ENCODE measurements at regions not wholly inside any gene's neighbourhood (a gene's known extent, or its start where the extent isn't known, plus 50 kb on each side); places are given as distances from the start of the nearest gene placed in this dataset.

DNA sequence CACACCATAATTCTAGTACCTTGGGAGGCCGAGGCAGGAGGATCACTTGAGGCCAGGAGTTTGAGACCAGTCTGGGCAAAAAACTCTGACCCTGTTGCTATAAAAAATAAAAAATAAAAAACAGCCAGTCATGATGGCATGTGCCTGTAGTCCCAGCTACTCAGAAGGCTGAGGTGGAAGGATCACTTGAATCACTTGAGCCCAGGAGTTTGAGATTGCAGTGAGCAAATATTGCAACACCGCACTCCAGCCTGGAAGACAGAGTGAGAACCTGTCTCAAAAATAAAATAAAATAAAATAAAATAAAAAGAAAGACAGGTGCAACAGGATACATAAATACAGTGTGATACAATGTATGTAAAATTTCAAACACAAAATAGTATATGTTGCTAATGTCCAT, 154.5 kb downstream of the OTOR start:
- ATAC-seq (ENCODE audit: low FRiP score) (no peak), DNase-seq (ENCODE audit: low spot score) (no peak)
- TF ChIP-seq, protein P1, sequence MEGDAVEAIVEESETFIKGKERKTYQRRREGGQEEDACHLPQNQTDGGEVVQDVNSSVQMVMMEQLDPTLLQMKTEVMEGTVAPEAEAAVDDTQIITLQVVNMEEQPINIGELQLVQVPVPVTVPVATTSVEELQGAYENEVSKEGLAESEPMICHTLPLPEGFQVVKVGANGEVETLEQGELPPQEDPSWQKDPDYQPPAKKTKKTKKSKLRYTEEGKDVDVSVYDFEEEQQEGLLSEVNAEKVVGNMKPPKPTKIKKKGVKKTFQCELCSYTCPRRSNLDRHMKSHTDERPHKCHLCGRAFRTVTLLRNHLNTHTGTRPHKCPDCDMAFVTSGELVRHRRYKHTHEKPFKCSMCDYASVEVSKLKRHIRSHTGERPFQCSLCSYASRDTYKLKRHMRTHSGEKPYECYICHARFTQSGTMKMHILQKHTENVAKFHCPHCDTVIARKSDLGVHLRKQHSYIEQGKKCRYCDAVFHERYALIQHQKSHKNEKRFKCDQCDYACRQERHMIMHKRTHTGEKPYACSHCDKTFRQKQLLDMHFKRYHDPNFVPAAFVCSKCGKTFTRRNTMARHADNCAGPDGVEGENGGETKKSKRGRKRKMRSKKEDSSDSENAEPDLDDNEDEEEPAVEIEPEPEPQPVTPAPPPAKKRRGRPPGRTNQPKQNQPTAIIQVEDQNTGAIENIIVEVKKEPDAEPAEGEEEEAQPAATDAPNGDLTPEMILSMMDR (IDR thresholded peaks at IDR 0.05) = no peak

DNA sequence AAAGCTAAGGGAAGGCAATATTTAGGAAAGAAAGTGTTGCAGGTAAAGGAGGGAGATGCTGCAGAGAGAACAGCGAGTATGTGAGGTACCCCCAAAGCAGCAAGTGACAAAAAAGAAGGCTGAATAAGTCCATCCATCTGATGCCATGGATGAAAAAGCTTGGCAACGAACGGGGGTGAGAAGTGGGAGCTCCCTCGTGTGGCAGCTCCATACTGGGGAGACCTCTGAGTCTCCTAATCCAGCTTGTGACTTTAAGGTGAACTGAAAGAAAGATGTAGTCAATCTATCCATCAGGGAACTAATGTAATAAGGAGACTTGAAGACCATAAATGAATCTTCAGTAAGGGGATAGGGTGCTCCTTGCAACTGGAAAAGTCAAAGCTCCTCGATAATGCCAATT, 156.6 kb downstream of the OTOR start:
- DNase-seq (ENCODE audit: low spot score) (no peak), ATAC-seq (ENCODE audit: low FRiP score) (no peak)
- TF ChIP-seq, protein P1 (IDR thresholded peaks at IDR 0.05) = no peak

DNA sequence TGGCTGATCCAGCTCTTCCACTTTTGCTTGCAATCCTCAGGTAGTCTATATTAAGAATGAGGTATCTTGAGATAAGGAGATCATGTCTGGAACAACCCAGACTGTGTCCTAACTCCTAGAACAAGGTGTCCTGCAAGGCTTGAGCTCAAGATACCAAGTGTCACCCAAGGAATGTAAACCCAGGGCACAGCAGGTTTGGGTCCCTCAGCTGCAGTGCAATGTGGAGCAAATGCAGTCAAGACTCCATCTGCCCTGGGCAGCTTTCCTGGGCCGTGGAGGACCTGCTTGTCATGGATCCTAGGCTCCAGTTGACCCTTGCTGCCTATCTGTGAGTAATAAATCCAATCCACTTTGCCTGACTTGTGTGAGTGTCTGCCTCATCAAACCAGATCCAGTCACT, 166.1 kb downstream of the OTOR start:
- TF ChIP-seq, protein P1 (IDR thresholded peaks at IDR 0.05) = no peak
- ATAC-seq (ENCODE audit: low FRiP score) = no peak

DNA sequence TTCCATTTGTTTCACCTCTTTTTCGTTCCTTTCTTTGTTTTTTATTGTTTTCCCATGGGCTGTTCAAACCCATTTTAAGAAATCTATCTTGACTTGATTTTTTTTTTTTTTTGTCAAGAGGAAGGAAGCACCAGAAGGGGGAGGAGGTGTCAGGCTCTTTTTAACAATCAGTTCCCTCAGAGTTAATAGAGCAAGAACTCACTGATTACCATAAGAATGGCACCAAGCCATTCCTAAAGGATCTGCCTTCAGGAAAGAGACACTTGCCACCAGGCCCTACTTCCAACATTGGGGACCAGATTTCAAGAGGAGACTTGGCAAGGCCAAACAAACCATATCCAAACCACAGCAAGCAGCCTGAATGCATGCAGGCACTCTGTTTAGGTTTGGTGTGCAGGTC, 168.0 kb downstream of the OTOR start:
- ATAC-seq (ENCODE audit: low FRiP score) = no peak

More for the DNA sequence above, 166.1 kb downstream of the OTOR start:
- no peak for DNase-seq (ENCODE audit: low spot score)

DNA sequence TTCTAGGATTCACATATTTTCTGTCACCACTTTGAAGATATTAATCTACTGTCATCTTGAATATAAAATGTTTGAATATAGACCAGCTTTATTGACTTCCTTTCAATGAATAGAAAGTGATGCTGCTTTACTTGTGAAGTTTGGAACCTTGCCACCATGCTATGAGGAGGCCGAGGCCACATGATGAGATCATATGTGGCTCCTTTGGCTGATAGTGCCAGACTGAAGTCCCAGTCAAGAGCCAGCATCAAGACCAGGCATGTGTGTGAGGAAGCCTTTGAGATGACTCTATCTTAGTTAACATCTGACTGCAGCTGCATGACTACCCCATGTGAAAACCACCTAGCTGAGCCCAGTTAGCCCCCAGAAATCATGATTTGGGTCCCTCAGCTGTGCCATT, 169.5 kb downstream of the OTOR start:
- ATAC-seq (ENCODE audit: low FRiP score) (no peak), DNase-seq (ENCODE audit: low spot score) (no peak)
- TF ChIP-seq, protein P1 (IDR thresholded peaks at IDR 0.05) = no peak

More for the DNA sequence above, 168.0 kb downstream of the OTOR start:
- TF ChIP-seq, protein P1 (IDR thresholded peaks at IDR 0.05) = no peak
- DNase-seq (ENCODE audit: low spot score) = no peak

DNA sequence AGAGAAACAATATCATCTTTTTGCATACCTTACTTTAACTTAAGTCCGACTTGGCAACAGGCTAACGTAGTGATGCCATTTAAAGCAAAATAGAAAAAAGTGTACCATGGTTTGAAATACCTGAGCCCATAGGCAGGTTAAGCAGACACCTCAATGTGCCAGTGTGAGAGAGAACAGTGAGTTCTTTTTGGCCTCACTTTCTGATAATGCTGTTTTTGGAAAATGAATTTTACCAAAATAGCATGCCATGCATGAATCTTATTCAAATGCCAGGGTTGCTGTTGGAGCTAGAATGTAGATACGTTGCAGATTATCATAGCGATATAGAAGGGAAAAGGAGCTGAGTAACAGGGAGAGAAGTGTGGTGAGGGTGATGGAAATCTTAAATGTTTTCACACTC, 170.2 kb downstream of the OTOR start:
- TF ChIP-seq, protein P1 (IDR thresholded peaks at IDR 0.05) = no peak
- ATAC-seq (ENCODE audit: low FRiP score) (no peak), DNase-seq (ENCODE audit: low spot score) (no peak)

DNA sequence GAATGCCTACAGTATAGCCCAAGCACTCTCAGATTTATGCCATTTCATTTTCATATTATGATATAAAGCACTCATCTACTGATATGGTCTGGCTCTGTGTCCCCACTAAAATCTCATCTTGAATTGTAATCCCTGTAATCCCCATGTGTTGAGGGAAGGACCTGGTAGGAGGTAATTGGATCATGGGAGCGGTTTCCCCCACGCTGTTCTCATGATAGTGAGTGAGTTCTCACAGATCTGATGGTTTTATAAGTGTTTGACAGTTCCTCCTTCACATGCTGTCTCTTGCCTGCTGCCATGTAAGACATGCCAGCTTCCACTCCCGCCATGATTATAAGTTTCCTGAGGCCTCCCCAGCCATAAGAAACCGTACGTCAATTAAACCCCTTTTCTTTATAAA, 171.7 kb downstream of the OTOR start:
- TF ChIP-seq, protein P1 (IDR thresholded peaks at IDR 0.05) = no peak
- no peak for ATAC-seq (ENCODE audit: low FRiP score)
- DNase-seq (ENCODE audit: low spot score) = no peak
